NB4 (cell line): ENCODE measurements at regions not wholly inside any gene's neighbourhood (a gene's known extent, or its start where the extent isn't known, plus 50 kb on each side); places are given as distances from the start of the nearest gene placed in this dataset.

Experiments used
- DNase-seq: peaks from one replicate; pipeline ENCODE4 v3.0.0; 2010; ENCODE audit warnings: low read depth
- H3K4me3 ChIP-seq: one replicate; pipeline ENCODE4 v1.5.1; 2011; ENCODE audit warnings: mild to moderate bottlenecking, low read depth, low read length, moderate library complexity
- CTCF ChIP-seq: IDR thresholded peaks from one replicate; pipeline ENCODE4 v1.5.1; 2012; ENCODE audit warnings: low read depth, low read length
- MYC ChIP-seq: IDR thresholded peaks from 2 replicates; pipeline ENCODE4 v1.6.1; 2011; ENCODE audit warnings: low read depth, low read length
- POLR2A ChIP-seq: IDR thresholded peaks from 2 replicates; pipeline ENCODE4 v1.6.1; 2011; ENCODE audit warnings: mild to moderate bottlenecking; ENCODE audit not compliant: insufficient read length; ENCODE audit errors: extremely low read depth
- TF ChIP-seq, protein P1 (sequence below): IDR thresholded peaks from 2 replicates; pipeline ENCODE4 v1.6.1; 2011; ENCODE audit warnings: low read depth, low read length

GRCh38 chr7:131608116-131608500 lies 51.7 kb upstream of the PODXL start:
- DNase-seq = no peak
- H3K4me3 ChIP-seq = no peak overlapping the region
- TF ChIP-seq POLR2A (no peak), MYC (no peak), CTCF (no peak)
- TF ChIP-seq, protein P1, sequence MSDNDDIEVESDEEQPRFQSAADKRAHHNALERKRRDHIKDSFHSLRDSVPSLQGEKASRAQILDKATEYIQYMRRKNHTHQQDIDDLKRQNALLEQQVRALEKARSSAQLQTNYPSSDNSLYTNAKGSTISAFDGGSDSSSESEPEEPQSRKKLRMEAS = no peak

DNA sequence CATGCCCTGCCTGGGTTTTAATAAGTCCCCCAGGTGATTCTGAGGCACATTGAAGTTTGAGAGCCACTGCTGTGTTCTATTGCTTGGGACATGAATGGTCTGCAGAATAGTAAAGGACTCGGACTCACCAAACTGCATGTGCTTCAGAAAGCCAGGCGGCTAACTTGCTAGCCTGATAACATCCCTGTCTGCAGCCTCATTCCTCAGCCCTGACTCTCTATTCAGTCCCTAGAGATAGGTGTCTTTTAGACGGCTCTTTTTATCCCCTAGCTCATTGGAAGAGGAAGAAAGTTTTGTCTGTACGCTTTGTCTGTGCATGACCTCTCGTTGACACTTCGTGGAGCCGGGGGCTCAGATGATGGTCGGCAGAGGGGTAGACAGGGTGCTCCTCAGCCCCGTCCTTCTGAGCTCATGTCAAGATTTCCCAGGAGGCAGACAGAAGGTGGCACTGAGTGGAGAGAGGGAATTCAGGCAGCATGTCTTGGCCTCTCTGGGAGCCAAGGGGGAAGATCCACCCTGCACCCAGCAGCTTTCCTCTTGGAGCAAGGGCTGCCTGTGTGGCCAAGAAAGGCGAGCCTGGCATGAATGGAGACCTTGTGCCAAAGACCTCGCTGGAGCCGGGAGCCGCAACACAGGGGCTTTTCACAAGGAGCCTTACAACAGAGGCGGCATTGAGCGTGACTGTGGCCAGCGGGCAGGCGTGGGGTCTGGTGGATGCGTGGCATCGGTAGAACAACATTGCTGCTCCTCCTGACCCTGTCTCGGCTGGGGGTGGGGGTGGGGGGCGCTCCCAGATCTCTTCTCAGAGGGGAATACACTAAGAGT lies 51.1 kb upstream of the PODXL start:
- DNase-seq = no peak
- TF ChIP-seq POLR2A (no peak), CTCF (no peak), MYC (no peak)
- TF ChIP-seq, protein P1 = no peak

GRCh38 chr7:131606346-131607290 lies 50.2 kb upstream of the PODXL start:
- no peak overlapping the region for H3K4me3 ChIP-seq
- DNase-seq = peak; percentile 78
- TF ChIP-seq POLR2A = no peak

More for the DNA sequence above, 51.1 kb upstream of the PODXL start:
- no peak overlapping the region for H3K4me3 ChIP-seq
